Type B pancreatic cell (in vitro differentiated cells): ENCODE measurements at regions not wholly inside any gene's neighbourhood (a gene's known extent, or its start where the extent isn't known, plus 50 kb on each side); places are given as distances from the start of the nearest gene placed in this dataset.

ENCODE experiments used
- DNase-seq: peaks from one replicate; pipeline ENCODE4 v3.0.0; 2021; ENCODE audit warnings: mixed read lengths; ENCODE audit not compliant: unreplicated experiment; ENCODE audit errors: extremely low spot score
- H3K27ac Mint-ChIP-seq: 2 replicates; pipeline ENCODE4 v1.8.0; 2021; ENCODE audit warnings: mild to moderate bottlenecking, mixed read lengths
- H3K27me3 Mint-ChIP-seq: 2 replicates; pipeline ENCODE4 v1.8.0; 2021; ENCODE audit warnings: mixed read lengths
- H3K36me3 Mint-ChIP-seq: 2 replicates; pipeline ENCODE4 v1.8.0; 2021; ENCODE audit warnings: mixed read lengths
- H3K4me1 Mint-ChIP-seq: one replicate; pipeline ENCODE4 v1.8.0; 2021; ENCODE audit warnings: mixed read lengths; ENCODE audit not compliant: unreplicated experiment
- H3K4me3 Mint-ChIP-seq: 2 replicates; pipeline ENCODE4 v1.8.0; 2021; ENCODE audit warnings: mild to moderate bottlenecking, mixed read lengths
- H3K9me3 Mint-ChIP-seq: 2 replicates; pipeline ENCODE4 v1.8.0; 2021; ENCODE audit warnings: mixed read lengths
- CTCF ChIP-seq: fragments of 200-600 bp; sonication (generic); conservative IDR thresholded peaks from 2 replicates; pipeline ENCODE4 v1.5.0; 2021; ENCODE audit warnings: antibody characterized with exemption, mild to moderate bottlenecking

GRCh38 chr3:45306406-45307008 is 80.4 kb upstream of the TMEM158 start:
- H3K27ac Mint-ChIP-seq = no peak overlapping the region
- DNase-seq = no peak
- H3K36me3 Mint-ChIP-seq = no peaks in the 10 kb centered on the region
- peaks cover 17% of the 10 kb centered on the region for H3K27me3 Mint-ChIP-seq
- no peak overlapping the region for H3K4me3 Mint-ChIP-seq
- no peaks in the 10 kb centered on the region for H3K9me3 Mint-ChIP-seq
- H3K4me1 Mint-ChIP-seq = no peaks in the 10 kb centered on the region
- no peak for TF ChIP-seq CTCF

- H3K9me3 Mint-ChIP-seq = no peaks in the 10 kb centered on the region
- no peak overlapping the region for H3K27ac Mint-ChIP-seq
- no peaks in the 10 kb centered on the region for H3K4me1 Mint-ChIP-seq
- no peaks in the 10 kb centered on the region for H3K36me3 Mint-ChIP-seq
- peaks cover 41% of the 10 kb centered on the region for H3K27me3 Mint-ChIP-seq
- DNase-seq = no peak
- H3K4me3 Mint-ChIP-seq = no peak overlapping the region
- TF ChIP-seq CTCF = no peak
Measured at GRCh38 chr3:45309876-45310275, 78.5 kb upstream of the LARS2 start.

- no peaks in the 10 kb centered on the region for H3K36me3 Mint-ChIP-seq
- peak; percentile 20 for DNase-seq
- TF ChIP-seq CTCF = no peak
- H3K27me3 Mint-ChIP-seq = peaks cover 44% of the 10 kb centered on the region
- H3K4me1 Mint-ChIP-seq = no peaks in the 10 kb centered on the region
- H3K27ac Mint-ChIP-seq = no peak overlapping the region
- H3K9me3 Mint-ChIP-seq = no peaks in the 10 kb centered on the region
- H3K4me3 Mint-ChIP-seq = no peak overlapping the region
Measured at GRCh38 chr3:45311327-45311726, 77.0 kb upstream of the LARS2 start.

- peaks cover 44% of the 10 kb centered on the region for H3K27me3 Mint-ChIP-seq
- H3K4me3 Mint-ChIP-seq = no peak overlapping the region
- H3K4me1 Mint-ChIP-seq = no peaks in the 10 kb centered on the region
- no peak for TF ChIP-seq CTCF
- peak; percentile 29 for DNase-seq
- peaks cover 5% of the 10 kb centered on the region for H3K9me3 Mint-ChIP-seq
- H3K36me3 Mint-ChIP-seq = no peaks in the 10 kb centered on the region
- no peak overlapping the region for H3K27ac Mint-ChIP-seq
Measured at GRCh38 chr3:45311953-45312801, 76.2 kb upstream of the LARS2 start.

GRCh38 chr3:45312836-45313493 is 75.4 kb upstream of the LARS2 start:
- H3K36me3 Mint-ChIP-seq = no peaks in the 10 kb centered on the region
- peaks cover 44% of the 10 kb centered on the region for H3K27me3 Mint-ChIP-seq
- no peak for TF ChIP-seq CTCF
- DNase-seq = peak; percentile 29
- no peaks in the 10 kb centered on the region for H3K4me1 Mint-ChIP-seq
- H3K27ac Mint-ChIP-seq = no peak overlapping the region
- H3K4me3 Mint-ChIP-seq = no peak overlapping the region
- H3K9me3 Mint-ChIP-seq = peaks cover 5% of the 10 kb centered on the region
